ENCODE measurements at regions not wholly inside any gene's neighbourhood (a gene's known extent, or its start where the extent isn't known, plus 50 kb on each side); places are given as distances from the start of the nearest gene placed in this dataset.

GRCh38 chr13:23516190-23516589, 54.0 kb upstream of the TNFRSF19 start:
- H3K36me3 Mint-ChIP-seq (ENCODE audit: insufficient read depth, unreplicated experiment): no peaks in the 10 kb centered on the region
- ChIA-PET CTCF (interaction anchor here (0.9 kb wide), 1 partner anchor 114 kb away, joined by 3 read pairs; no protein-coding TSS in a partner anchor), POLR2A (no interaction called here)
- TF ChIP-seq CTCF (IDR thresholded peaks at IDR 0.05; ENCODE audit: insufficient read depth in 1 of 2, low read depth in 1 of 2, low read length in 1 of 2, severe bottlenecking in 1 of 2, unreplicated experiment in 1 of 2): no peak
- DNase-seq: no peak
- Histone ChIP-seq H3K4me1 (peaks cover 3% of the 10 kb centered on the region), H3K36me3 (ENCODE audit: control insufficient read depth, insufficient read depth, low read length) (no peaks in the 10 kb centered on the region), H3K27me3 (replicated peaks; ENCODE audit: control insufficient read depth, insufficient read depth, low read length) (no peaks in the 10 kb centered on the region), H3K4me3 (ENCODE audit: low read depth, low read length) (no peak overlapping the region), H3K9me3 (no peaks in the 10 kb centered on the region)
- H3K9me3 Mint-ChIP-seq (ENCODE audit: unreplicated experiment): no peaks in the 10 kb centered on the region
- no peak overlapping the region for H3K4me3 Mint-ChIP-seq (ENCODE audit: unreplicated experiment)
- no peaks in the 10 kb centered on the region for H3K27me3 Mint-ChIP-seq (ENCODE audit: insufficient read depth, unreplicated experiment)
- H3K27ac Mint-ChIP-seq (ENCODE audit: unreplicated experiment): no peak overlapping the region
- BruUV-seq (replicated peaks): no TSS peak
- peaks cover 1% of the 10 kb centered on the region for H3K4me1 Mint-ChIP-seq (ENCODE audit: low read depth, unreplicated experiment)
- intact Hi-C loops (cut with micrococcal nuclease; ENCODE audit: unreplicated experiment): no loop called here

GRCh38 chr13:23516702-23517101, 53.5 kb upstream of the TNFRSF19 start:
- Histone ChIP-seq H3K27me3 (replicated peaks; ENCODE audit: control insufficient read depth, insufficient read depth, low read length) (no peaks in the 10 kb centered on the region), H3K4me1 (no peaks in the 10 kb centered on the region), H3K9me3 (no peaks in the 10 kb centered on the region), H3K36me3 (ENCODE audit: control insufficient read depth, insufficient read depth, low read length) (no peaks in the 10 kb centered on the region), H3K4me3 (ENCODE audit: low read depth, low read length) (no peak overlapping the region)
- Mint-ChIP-seq H3K4me3 (ENCODE audit: unreplicated experiment) (no peak overlapping the region), H3K36me3 (ENCODE audit: insufficient read depth, unreplicated experiment) (no peaks in the 10 kb centered on the region), H3K4me1 (ENCODE audit: low read depth, unreplicated experiment) (no peaks in the 10 kb centered on the region), H3K27me3 (ENCODE audit: insufficient read depth, unreplicated experiment) (no peaks in the 10 kb centered on the region), H3K9me3 (ENCODE audit: unreplicated experiment) (no peaks in the 10 kb centered on the region), H3K27ac (ENCODE audit: unreplicated experiment) (no peak overlapping the region)
- DNase-seq: no peak
- BruUV-seq (replicated peaks): no TSS peak
- intact Hi-C loops (cut with micrococcal nuclease; ENCODE audit: unreplicated experiment): no loop called here
- POLR2A ChIA-PET: no interaction called here
- CTCF ChIA-PET: no interaction called here
- no peak for TF ChIP-seq CTCF (IDR thresholded peaks at IDR 0.05; ENCODE audit: insufficient read depth in 1 of 2, low read depth in 1 of 2, low read length in 1 of 2, severe bottlenecking in 1 of 2, unreplicated experiment in 1 of 2)

- H3K4me1 ChIP-seq: no peaks in the 10 kb centered on the region
- H3K9me3 ChIP-seq: no peaks in the 10 kb centered on the region
- H3K36me3 ChIP-seq (ENCODE audit: control insufficient read depth, insufficient read depth, low read length): no peaks in the 10 kb centered on the region
- H3K36me3 Mint-ChIP-seq (ENCODE audit: insufficient read depth, unreplicated experiment): no peaks in the 10 kb centered on the region
- no peak overlapping the region for H3K27ac Mint-ChIP-seq (ENCODE audit: unreplicated experiment)
- intact Hi-C loops (cut with micrococcal nuclease; ENCODE audit: unreplicated experiment): no loop called here
- no peaks in the 10 kb centered on the region for H3K27me3 ChIP-seq (replicated peaks; ENCODE audit: control insufficient read depth, insufficient read depth, low read length)
- no peaks in the 10 kb centered on the region for H3K27me3 Mint-ChIP-seq (ENCODE audit: insufficient read depth, unreplicated experiment)
- H3K9me3 Mint-ChIP-seq (ENCODE audit: unreplicated experiment): no peaks in the 10 kb centered on the region
- BruUV-seq (replicated peaks): no TSS peak
- ChIA-PET POLR2A (no interaction called here), CTCF (no interaction called here)
- H3K4me3 ChIP-seq (ENCODE audit: low read depth, low read length): no peak overlapping the region
- H3K4me1 Mint-ChIP-seq (ENCODE audit: low read depth, unreplicated experiment): no peaks in the 10 kb centered on the region
- no peak for DNase-seq
- no peak for TF ChIP-seq CTCF (IDR thresholded peaks at IDR 0.05; ENCODE audit: insufficient read depth in 1 of 2, low read depth in 1 of 2, low read length in 1 of 2, severe bottlenecking in 1 of 2, unreplicated experiment in 1 of 2)
- no peak overlapping the region for H3K4me3 Mint-ChIP-seq (ENCODE audit: unreplicated experiment)
These were observed 52.0 kb upstream of the TNFRSF19 start for GRCh38 chr13:23518231-23518630.

Measured in Caco-2 (cell line).